SHP77 (cell line): ENCODE measurements at regions not wholly inside any gene's neighbourhood (a gene's known extent, or its start where the extent isn't known, plus 50 kb on each side); places are given as distances from the start of the nearest gene placed in this dataset.
"Not testable (repeated sequence)": the region's sequence is repeated elsewhere in the genome, so short reads cannot be mapped to it uniquely, and the experiment has no call there.

Experiments used
- DNase-seq, 2 experiments: peaks; one replicate each; lab custom pipeline; 2025; lab: John Stamatoyannopoulos, UW

DNA sequence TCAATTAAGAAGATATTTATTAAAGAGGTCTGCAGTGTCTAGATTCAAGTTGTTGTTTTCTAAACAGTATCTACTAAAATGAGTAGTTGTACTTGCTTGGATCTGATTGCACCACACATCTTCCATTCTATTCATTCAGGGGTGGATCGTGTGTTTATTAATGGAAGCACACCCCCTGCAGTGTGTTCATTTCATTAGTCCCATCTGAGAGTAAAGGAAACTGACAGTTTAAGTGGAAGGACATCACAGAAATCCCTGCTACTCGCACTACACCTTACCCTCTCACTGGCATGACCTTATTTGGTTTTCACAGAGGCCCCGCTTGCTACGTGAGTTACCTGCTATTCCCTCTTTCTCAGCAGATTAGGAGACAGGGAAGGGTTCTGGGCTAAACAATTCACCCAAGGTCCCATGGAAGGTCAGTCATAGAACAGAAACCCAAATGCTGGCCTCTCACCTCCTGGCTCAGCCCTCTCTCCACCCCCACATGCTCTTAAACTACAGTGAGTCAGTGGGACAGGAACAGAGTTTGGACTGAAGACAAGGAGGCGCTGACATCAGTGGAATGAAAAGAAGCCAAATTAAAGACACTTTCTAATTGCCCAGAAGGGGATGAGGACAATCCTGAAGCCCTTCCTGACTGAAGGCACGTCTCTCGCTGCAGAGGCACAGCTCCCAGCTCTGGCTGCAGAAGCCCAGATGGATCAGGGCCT lies 369.2 kb upstream of the NRP1 start:
- DNase-seq, result no peak

GRCh38 chr10:33698033-33698432 lies 363.6 kb upstream of the NRP1 start:
- DNase-seq, result no peak

DNA sequence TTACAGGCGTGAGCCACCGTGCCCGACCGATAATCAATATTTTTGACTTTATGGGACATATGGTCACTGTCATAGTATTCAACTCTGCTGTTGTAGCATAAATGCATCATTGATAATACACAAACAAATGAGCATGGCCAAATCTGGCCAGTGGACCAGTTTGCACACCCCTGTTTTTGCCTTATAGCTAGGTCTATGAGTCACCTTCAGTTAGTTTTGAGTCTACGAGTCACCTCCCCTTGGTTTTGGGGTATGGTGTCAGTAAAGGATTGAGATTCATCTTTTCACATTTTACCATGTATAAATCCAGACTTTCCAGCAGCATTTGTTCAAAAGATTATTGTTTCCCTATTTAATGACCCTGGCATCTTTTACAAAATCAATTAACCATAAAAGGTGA lies 362.5 kb upstream of the NRP1 start:
- DNase-seq, result no peak

DNA sequence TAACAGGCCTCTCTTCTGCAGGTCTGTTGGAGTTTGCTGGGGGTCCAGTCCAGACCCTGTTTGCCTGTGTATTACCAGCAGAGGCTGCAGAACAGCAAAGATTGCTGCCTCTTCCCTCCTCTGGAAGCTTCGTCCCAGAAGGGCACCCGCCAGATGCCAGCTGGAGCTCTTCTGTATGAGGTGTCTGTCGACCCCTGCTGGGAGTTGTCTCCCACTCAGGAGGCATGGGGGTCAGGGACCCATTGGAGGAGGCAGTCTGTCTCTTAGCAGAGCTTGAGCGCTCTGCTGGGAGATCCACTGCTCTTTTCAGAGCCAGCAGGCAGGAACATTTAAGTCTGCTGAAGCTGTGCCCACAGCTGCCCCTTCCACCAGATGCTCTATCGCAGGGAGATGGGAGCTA lies 361.1 kb upstream of the NRP1 start:
- no peak for DNase-seq

- DNase-seq, result not testable (repeated sequence)
Observed at GRCh38 chr10:33690536-33690935, 356.1 kb upstream of the NRP1 start.

DNA sequence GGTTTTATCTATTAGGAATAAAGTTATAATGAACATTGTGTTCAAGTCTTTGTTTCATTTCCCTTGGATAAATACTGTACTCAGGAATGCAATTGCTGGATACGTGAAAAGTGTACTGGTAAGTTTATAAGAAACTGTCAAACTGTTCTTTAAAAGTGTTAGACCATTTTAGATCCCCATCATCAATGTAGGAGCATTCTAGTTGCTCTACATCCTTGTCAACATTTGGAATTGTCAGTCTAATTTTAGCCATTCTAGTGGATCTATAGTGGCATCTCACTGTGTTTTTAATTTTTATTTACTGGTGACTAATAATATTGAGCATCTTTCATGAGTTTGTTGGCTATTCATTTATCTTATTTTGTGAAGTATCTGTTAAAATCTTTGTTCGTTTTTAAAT lies 354.0 kb upstream of the NRP1 start:
- DNase-seq, result no peak

DNA sequence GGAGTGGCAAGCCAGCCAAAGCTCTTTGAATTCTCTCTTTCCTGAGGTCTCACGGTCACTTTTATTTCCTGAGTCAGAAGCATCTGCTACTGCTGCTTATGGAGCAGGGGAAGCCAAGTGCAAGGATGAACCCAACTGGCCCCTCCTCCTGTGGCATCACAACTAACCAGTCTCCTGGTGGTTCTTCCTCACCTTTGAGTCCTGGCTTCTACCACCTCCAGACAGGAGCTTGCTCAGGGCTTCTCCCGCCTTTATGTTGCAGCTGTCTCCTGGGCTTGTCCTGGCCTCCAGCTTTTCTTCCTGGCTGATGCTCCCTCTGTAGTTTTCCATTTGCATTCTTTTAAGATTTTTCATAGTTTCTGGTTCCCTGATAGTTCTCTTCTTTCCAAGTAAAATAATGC lies 349.7 kb upstream of the NRP1 start:
- no peak for DNase-seq

GRCh38 chr10:33681595-33681994 lies 347.1 kb upstream of the NRP1 start:
- no peak for DNase-seq

GRCh38 chr10:33680036-33680435 lies 345.6 kb upstream of the NRP1 start:
- DNase-seq, result no peak

- DNase-seq, result no peak
Observed at GRCh38 chr10:33676606-33677339, 342.3 kb upstream of the NRP1 start.

DNA sequence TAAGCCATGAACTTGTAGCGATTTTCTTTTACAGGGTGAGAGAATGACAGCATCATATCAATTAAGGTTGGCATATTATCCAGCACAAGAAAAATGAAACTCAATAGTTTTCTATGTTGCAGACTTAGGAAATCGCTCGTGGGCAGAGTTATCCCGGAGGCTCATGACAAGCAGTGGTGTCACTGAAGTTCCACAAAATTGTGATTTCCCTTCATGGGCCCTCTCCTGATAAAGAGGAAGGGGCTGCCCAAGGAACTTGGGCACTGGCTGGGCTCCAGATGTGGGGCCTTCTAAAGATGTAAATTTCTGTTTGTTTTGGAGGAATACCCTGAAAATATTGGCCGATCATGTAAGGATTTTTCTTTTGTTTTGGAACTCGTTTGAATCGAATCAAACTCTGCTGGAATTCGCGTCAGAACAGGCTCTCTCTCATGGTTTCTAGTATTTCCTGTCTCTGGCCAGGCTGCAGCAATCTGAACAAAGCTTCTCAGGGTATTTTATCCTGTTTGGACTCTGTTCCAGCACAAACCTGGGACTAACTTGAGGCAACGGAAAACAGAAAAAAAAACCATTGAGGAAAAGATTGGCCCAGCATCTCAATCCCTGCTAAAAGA lies 340.6 kb upstream of the NRP1 start:
- DNase-seq, result no peak

DNA sequence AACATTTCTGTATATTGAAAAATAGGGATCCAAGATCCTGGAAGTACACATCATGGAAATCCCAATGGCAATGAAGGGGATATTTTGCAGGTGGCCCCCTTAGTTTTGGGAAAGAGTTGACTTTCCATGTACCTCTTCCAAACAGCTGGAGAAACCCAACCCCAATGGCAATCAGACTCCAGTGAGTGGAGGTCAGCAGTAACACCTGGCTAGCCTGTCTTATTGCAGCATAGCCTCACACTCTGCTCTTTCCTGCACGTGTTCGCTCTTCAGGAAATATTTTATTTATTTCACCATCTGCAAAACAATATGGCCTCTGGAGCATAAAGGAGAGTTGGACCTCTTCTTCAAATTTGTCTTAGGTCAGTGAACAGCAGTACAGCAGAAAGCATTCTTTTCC lies 340.0 kb upstream of the NRP1 start:
- DNase-seq, result no peak

DNA sequence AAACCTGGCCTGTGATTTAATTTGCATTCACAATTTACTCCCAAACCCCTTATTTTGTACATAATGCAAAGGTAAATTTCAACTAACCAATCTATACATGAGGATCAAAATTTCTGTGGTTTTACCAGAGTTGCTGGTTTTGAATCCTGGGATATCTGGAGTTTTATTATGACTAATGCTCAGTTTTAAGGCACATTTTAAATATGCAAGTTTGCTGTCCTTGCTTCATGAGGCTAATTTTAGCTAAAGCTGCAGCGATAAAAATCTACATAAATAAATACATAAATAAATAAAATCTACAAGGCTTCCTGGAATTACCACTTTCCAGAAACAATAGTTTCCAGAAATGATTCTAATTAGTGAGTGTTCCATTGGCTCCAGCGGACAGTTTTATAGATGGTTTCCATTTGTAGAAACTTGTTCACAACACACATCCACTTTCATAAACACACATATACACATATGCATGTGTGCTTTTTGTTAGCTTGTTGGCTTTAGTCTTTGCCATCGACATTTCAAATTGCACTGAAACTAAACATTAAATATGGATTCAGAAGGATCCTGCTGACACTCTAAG lies 339.5 kb upstream of the NRP1 start:
- DNase-seq, result no peak

DNA sequence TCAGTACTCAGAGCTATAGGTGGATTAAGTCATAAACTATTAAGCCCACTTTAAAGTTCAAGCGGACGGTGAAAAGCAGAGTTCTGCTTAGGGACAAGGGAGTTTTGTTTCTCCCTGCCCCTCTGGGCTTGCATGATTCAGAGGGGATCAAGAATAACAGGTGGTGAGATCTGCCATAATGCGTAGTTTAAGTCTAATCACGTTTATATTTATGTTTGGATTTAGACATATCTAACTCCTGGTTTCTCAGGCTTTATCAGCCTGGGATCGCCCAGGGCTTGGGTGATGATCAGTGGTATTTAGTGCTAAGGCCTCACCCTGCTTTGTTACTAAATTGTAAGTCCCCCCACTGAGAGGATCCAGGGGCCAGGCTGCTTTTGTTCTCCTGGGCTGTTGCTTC lies 335.4 kb upstream of the NRP1 start:
- DNase-seq, result no peak

- DNase-seq, result no peak
Observed at GRCh38 chr10:33666686-33667480, 332.4 kb upstream of the NRP1 start.

DNA sequence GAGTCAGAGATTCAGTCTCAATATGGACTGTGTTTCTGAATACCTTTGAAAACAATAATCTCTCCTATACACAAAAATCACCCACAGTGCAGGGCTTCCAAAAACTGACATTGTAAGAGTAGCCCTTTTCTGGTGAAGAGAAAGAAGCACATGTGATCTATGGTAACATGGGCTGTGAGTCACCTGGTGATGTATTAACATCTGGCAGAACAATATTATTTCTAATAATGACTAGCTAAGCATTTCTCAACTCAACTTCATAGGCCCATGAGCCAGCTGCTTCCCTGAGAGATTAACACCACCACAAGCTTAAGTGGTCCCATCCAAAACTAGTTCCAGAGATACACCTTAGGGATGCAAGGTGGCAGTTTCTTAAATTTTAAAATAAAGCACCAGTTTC lies 331.0 kb upstream of the NRP1 start:
- DNase-seq, result no peak

DNA sequence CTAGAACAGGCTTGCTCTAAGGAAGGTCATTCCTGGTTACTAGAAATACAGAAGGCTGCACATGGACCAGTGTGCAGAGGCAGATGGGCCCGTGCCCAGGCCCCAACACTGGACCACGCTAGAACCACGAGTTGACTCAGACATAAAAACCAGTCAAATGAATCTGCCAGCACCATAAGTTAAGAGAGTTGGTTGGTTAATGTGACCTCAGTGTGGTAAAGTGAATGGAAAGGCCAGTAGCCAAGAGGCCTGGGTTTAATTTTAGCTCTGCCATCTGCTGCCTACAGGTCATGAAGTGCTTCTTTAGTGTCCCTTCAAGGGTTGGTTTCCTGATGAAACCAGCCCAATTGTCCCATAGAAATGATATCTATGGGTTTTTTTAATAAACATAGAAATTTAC lies 329.6 kb upstream of the NRP1 start:
- no peak for DNase-seq

DNA sequence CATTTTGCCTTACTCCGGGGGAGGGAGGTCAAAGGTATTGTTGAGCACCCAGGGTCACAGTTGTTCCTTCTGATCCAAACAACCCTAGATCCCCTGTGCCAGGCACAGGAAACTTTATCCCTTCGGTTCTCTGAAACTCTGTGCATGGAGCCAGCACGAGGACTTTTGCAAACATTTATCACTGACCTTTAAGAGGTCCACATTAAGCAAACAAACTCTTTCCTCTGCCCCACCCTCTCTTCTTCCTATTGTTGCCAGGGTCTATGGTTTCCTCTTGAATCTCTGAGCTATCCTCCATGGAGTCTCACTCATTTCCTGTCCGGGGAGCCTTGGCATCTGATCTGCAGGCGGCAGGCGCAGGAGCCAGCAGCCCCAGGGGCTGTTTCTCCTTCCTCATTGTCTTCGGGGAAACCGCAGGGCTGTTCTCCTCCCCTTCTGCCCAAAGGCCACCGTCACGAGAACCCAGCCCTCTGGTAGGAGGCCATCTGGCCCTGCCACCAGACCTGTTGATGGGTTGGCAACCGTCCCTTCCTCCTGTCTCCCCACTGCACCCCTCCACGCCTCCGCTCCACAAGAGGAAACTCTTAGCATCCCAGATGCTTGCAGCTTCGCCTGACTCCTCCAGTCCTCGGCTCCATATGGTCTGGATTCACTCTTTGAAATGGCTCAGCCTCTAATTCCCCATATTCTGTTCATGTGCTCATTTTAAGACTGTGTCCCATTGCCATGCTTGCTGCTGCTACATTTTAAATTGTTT lies 327.3 kb upstream of the NRP1 start:
- DNase-seq, result peak; percentile 11 to 37

GRCh38 chr10:33660329-33660728 lies 325.9 kb upstream of the NRP1 start:
- peak in 1 of 2 experiments; percentile 41 for DNase-seq

DNA sequence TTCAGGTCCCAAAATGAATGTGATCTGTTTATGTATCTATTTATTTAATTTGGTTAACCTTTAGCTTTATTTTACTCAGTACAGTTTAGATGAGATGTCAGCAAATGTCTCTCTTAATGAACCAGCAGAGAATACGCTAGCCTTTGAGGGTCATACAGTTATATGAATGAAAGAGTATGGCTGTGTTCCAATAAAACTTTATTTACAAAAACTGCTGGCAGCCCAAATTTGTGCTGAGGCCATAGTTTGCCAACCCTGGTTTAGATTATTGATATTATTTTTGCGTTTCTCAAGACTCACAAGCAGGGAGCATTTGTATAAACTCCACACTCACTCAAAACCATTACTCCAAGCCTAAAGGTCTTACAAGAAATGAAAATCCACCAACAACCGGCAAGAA lies 323.4 kb upstream of the NRP1 start:
- DNase-seq, result no peak

- no peak for DNase-seq
Observed at GRCh38 chr10:33657154-33657908, 322.9 kb upstream of the NRP1 start.
